NCI-H510A (cell line): ENCODE measurements at regions not wholly inside any gene's neighbourhood (a gene's known extent, or its start where the extent isn't known, plus 50 kb on each side); places are given as distances from the start of the nearest gene placed in this dataset.

Experiments used
- DNase-seq: peaks from one replicate; lab custom pipeline; 2025; lab: John Stamatoyannopoulos, UW

DNA sequence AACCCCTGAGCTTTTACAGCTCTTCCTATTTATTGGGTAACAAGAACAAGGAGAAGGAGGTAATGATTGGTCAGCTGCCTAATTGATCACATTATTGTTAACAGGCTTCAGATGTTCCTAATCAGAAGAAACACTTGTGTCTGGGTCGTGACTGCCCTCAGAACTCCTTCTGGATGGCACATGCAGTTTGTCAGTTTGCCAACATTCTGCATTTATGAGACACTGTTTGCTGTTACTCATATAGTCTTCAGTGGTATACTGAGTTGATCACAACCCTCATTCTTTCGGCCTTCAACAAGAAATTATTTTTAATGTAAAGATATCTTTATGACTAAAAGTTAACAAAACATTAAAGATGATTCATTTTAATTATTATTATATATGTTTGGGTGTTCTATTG is 95.7 kb upstream of the DOCK10 start:
- DNase-seq: no peak

- no peak for DNase-seq
Observed at GRCh38 chr2:225136552-225136951, 94.3 kb upstream of the DOCK10 start.

- DNase-seq: no peak
Observed at GRCh38 chr2:225131898-225132297, 89.6 kb upstream of the DOCK10 start.

DNA sequence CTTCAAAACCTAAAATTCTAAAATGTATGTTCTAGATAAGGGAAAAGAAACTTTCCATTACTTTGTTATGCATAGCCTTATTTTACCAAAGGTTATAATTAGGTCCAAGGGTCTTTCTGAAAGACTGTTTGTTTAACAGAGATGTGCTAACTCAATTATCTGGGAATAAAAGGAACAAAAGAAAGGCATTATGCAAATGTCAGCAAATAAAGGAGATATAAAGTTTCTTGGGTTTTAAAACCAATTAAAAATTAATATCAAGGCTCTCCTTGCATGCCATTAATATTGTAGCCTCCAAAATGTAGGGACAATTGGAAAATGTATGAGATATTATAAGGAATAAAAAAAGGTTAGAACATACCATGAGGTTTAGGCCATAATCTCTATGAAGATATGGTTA is 87.8 kb upstream of the DOCK10 start:
- DNase-seq: no peak

DNA sequence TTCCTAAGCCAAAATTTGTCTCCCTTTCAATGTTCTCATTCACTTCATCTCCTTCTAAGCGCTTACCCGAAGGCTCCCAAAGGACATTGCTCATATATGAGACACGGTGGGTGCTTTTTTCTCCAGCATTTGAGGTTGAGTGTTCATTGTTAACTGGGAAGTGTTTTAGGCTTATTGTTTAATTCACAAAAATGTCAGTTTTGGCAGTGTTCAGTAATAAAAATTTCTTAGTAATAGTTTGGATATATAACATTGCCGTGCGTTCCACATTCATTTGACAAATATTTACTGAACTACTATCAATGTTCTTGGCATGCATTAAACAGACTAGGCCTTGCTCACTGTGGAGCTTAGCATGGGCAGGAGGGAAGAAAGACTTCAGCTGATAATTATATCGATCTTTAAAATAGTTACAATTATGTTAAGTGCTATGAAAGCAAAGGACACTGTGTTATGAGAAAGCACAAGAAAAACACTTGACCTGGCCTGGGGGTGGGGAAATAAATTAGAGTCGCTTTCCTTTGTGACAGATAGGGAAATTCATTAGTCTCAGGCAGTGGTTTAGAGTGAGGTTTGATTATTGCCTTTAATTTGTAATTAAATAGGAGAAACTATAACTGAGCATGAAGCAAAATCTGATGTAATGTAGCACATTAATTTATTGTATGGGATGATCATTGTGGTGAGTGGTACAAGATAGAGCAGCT is 82.2 kb upstream of the DOCK10 start:
- DNase-seq: no peak

DNA sequence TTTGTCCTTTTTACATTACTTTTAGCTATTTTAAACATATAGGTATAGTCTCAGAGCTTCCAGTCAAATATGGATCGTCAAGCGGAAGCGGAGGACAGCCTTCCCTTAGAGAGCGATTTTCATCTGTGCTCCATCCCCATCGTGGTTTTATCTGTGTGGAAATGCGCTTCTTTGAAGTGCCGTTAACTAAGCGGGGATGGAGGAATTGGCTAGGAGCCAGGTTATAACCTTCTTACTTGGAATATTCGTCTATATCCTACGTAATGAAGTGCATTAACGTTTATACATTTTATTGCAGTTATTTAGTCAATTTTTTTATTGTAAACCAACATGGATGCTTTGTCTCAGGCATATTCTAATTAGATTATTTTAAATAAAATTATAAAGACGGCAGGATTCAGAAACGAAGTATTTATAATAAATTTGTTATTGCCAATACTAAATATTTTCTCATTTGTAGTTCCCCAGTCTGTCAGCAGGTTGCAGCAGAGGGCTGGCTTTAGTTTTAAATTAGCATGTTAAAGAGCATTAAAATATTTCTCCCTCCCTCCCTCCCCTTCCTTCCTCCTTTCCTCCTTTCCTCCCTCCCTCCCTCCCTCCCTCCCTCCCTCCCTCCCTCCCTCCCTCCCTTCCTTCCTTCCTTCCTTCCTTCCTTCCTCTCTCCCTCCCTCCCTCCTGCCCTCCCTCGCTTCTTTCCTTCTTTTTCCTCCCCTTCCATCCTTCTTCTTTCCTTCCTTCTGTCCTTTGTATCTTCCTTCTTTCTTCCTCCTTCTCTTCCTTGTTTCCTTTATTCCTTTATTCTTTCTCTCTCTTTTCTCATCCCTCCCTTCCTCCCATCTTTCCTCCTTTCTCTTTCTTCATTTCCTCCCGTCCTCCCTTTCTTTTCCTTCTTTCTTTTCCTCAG is 80.6 kb upstream of the DOCK10 start:
- DNase-seq: no peak

DNA sequence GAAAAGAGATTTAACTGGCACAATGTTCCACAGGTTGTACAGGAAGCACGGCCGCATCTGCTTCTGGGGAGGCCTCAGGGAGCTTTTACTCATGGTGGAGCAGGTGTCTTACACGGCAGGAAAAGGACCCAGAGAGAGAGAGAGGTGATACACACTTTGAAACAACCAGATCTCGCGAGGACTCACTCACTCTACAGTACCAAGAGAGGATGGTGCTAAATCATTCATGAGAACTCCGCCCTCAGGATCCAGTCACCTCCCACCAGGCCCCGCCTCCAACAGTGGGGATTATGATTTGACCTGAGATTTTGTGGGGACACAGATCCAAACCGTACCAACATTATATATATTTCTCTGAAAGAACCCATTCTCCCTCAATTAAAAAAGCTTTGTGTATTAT is 79.7 kb upstream of the DOCK10 start:
- no peak for DNase-seq

DNA sequence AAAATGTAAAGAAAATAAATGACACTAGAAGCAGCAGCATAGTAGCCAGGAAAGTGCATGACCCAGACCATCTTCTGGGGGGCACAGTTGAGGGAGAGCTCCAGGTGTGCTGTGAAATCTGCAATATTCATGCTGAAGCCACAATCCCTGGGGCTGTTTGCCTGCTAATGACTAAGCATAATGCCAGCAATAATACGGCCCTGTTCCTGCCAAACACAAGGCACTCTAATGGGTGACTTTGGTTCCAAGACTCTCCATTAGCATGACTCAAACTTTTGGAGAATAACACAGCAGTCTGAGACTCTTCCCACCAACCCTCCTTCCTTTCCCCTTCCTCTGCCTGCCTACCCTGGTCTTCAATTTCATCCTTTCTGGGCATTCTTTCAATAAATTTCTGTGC is 77.9 kb upstream of the DOCK10 start:
- DNase-seq: no peak

GRCh38 chr2:225117051-225117716 is 74.9 kb upstream of the DOCK10 start:
- DNase-seq: no peak

- no peak for DNase-seq
Observed at GRCh38 chr2:225114786-225115323, 72.6 kb upstream of the DOCK10 start.

DNA sequence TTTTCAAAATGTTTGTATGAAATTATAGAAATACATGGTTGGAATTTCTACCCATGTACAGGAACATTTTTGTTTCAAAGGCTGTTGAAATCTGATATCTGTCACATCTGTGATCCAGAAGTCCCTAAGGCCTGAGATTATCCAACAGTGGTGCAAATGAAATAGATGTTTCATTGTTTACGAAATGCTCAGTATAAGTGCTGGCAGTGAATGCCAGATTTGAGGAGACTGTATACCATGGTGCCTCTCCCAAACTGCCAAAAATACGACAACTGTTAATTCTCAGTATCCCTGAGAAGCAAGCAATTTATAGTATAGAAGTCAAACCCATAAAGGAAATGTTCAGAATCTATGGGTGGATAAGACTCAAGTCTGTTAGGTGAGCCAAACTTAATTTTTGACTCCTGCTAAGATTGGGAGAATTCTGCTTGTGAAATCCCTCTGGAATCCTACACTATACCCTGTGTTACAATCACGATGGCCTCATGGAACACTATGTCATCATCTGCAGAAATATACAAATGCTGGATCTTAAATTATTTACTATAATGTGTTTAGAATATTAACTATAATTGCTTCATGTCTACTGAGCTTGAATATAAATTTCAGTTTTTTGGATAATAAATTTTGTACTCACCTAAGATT is 71.2 kb upstream of the DOCK10 start:
- DNase-seq: no peak

DNA sequence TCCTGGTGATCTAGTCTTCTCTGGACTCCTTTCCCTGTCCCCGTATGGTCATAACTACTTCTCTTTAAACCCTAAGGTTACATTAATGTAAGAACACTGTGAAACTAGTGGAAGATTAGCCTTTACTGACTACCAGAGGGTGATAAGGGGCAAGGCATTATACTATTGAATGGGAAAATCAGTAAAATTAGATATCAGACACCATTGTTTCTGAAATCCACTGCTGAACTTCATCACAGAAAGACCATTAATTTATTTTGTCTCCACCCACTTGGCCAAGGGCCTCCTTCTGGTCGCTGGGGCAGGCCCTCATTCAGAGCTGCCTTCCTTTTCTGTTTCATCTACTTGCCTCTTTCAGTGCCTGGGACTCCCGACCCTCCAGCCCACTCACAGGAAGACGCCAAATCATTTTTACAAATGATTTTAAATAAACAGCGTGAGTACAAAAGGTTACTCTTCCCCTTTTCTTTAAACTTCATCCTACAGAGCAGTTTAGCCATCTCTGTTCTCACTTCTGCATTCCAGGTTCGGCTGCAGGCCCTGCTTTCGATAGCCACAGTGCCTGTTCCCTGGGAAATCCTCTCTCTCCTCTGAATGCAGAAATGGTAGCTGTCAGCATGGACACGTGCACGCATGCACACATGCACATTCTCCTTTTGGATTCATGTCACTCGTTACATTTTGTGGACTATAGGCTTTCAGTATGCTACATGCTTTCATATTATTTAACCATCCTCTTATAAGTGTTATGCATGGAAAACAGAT is 70.3 kb upstream of the DOCK10 start:
- DNase-seq: no peak

- no peak for DNase-seq
Observed at GRCh38 chr2:225108805-225109204, 66.5 kb upstream of the DOCK10 start.

GRCh38 chr2:225104971-225105370 is 62.7 kb upstream of the DOCK10 start:
- no peak for DNase-seq

- no peak for DNase-seq
Observed at GRCh38 chr2:225104321-225104720, 62.1 kb upstream of the DOCK10 start.

DNA sequence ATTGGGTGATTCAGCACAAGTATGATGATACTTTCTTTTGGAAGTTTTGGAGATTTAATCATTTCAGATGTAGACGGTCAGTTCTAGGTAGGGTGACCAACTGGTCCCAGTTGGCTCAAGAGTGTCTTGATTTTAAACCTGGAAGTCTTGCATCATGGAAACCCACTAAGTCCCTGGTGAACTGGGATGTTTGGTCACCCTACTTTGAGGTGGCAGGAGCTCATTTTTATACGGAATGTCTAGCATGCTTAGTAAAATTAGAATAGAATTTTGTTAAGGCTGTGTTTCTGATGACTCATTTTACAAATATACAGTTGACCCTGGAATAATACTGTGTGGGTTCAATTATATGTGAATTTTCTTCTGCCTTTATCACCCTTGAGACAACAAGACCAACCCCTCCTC is 61.5 kb upstream of the DOCK10 start:
- DNase-seq: no peak

GRCh38 chr2:225100856-225101294 is 58.6 kb upstream of the DOCK10 start:
- no peak for DNase-seq

- DNase-seq: no peak
Observed at GRCh38 chr2:225100269-225100668, 58.0 kb upstream of the DOCK10 start.

GRCh38 chr2:225097035-225097434 is 54.8 kb upstream of the DOCK10 start:
- no peak for DNase-seq
